ENCODE measurements at regions not wholly inside any gene's neighbourhood (a gene's known extent, or its start where the extent isn't known, plus 50 kb on each side); places are given as distances from the start of the nearest gene placed in this dataset.

DNA sequence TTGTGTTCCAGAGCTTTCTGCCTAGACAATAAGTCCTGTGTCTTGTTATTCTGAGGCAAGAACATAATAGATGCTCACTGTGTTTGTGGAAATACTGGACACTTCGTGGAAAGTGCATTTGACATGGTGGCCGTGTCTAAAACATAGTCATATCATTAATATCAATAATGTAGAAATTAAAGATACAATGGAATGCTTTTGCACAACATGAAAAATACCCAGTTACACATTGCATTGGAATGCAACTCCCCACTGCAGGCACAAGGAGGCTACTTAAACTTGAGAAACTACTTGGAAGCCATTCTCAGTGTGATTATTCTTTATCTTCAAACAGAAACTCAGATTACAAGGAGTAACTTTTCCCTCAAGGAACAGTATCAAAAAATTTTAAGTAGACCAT, 145.3 kb upstream of the ZNF462 start:
- DNase-seq (ENCODE audit: insufficient read length, low spot score) (peak; percentile 25), FAIRE-seq (no peak)

DNA sequence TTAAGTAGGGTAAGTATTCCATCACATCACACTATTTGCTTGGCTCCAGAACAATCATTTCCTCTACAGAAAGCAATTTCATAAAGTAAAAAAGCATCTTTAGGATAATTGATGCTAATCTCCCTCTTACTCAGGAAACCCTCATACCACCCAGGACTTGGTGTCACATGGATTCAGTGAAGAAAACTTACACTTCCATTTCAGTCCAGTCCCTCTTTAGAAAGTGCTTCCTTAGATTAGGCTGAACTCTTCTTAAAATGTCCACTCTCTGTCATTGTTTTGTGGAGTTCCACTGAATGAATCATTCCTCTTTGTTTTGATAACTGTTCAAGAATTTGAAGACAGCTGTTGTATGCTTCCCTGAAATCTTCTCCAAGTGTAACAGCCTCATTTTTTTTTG, 144.0 kb upstream of the ZNF462 start:
- DNase-seq (ENCODE audit: insufficient read length, low spot score) (peak; percentile 10), FAIRE-seq (no peak)

DNA sequence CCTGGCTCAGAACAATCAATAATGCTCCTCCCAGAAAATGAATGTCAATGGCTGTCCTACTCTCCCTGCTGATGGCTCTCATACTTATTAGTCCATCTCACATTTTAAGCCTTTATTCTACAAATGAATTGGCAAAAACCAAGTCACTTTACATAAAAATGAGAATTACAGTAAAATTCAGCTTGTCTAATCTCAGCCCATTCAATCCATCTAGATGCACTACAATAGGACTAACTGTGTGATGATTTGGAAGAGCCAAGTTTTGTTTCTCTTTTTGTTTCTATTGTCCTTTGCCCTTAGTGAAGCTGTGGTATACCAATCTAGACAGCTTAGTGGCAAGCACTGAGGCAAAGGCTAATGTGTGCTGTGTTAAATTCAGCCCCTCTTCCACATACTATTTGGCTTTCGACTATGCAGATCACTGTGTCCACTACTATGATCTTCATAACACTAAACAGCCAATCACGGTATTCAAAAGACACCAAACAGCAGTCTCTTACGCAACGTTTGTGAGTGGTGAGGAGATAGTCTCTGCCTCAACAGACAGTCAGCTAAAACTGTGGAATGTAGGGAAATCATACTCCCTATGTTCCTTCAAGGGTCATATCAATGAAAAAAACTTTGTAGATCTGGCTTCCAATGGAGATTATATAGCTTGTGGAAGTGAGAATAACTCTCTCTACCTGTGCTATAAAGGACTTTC, 140.8 kb upstream of the ZNF462 start:
- DNase-seq (ENCODE audit: insufficient read length, low spot score) (no peak), FAIRE-seq (no peak)

DNA sequence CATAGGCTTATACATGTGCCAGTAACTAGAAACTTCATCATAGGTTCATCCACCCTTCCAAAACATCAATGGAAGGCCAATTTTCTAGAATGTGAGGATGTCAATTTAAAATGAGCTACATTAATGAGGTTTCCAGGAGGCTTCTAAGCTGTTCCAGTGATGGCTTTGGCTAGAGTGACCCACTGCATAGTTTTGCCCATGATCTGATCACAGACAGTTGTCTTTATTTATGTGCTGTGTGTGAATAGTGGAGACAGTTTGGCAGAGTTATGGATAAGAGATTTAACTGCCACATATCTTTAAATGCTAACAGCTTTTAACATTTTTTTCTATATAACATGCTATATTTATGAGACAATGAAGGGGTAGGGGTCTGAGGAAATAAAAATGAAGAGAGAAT, 139.0 kb upstream of the ZNF462 start:
- DNase-seq (ENCODE audit: insufficient read length, low spot score) (no peak), FAIRE-seq (no peak)

DNA sequence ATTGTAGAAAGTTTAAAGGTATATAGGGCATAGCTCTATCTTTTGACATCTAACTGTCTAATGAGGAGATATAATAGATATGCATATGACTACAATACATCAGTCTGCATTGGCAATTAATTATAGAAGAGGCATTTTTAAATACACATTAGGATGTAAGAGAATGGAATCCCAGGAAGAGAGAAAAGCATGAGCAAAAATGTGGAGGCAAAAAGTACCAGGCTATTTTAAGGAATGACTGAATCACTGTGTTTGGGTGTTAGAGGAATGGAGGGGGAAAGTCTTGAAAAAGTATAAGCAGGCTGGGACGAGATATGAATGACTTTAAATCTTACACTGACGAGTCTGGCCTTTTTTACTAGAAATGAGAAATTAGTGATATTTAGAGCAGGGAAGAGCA, 138.4 kb upstream of the ZNF462 start:
- FAIRE-seq (no peak), DNase-seq (ENCODE audit: insufficient read length, low spot score) (no peak)

DNA sequence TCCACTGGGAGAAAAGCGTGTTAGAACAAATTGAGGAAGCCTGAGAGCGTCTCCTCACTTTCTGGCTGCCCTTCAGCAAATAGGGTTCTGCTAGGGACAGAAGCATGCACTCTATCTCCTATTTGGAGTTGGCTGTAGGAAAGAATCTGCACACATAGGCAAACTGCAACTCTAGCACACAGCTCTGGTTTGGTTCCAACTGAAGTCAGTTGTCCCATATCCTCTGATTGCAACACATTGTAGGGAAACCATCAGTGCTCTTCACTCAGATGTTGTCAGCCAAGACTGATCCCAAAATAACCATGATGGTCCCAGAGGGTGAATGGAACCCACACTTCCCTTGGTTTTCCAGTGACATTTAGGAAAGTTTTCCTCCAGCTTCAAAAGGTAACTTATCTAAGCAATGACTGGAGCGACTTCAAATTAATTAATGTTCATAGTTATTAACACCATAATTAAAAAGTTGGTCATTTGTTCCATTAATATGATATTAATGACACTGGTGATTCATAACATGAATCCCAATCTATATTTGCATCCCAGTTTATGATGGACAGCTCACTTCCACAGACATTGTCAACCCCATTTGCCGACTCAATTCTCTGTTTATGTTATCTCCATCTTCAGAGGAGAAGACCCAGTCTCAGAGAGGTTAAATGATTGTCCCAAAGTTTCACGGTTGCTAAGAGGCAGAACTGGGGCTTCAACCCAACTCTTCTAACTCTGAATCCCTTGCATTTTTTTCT, 136.7 kb upstream of the ZNF462 start:
- no peak for FAIRE-seq
- no peak for DNase-seq (ENCODE audit: insufficient read length, low spot score)

DNA sequence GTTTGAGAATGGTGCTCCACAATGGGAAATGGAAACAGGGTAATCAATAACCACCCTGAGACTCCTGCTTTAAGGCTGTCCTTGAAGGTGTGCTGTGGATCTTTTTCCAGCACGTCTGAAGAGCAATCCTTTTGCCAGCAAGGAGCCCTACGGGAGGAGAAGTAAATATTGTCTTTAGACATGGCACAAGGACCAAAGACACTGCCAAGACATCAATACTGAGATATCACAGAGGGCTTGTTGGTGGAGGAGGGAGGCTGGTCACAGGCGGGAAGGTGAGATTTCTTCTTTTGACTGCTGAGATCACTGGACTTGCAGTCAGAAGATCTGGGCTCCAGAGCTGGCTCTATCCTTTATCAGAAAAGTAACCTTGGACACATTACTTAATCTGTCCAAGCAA, 135.0 kb upstream of the ZNF462 start:
- FAIRE-seq: no peak
- DNase-seq (ENCODE audit: insufficient read length, low spot score): no peak

DNA sequence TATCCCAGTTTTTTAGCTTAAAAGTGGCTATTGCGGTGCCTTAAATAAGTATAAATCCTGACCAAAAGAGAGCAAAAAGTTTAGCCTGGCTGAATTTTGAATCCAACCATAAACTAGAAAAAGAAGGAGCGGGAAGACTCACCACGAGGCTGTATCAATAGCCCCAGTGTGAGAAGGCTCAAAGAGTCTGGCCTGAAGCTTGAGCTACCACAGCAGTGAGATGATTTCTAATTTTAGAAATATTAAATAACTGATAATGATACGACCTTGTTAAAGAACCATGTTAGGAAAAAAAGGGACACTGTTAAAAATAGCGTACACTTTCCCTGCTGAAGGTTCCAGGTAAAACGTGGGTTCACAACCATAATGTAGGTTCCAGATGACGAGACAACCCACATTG, 134.1 kb upstream of the ZNF462 start:
- no peak for DNase-seq (ENCODE audit: insufficient read length, low spot score)
- FAIRE-seq: no peak

DNA sequence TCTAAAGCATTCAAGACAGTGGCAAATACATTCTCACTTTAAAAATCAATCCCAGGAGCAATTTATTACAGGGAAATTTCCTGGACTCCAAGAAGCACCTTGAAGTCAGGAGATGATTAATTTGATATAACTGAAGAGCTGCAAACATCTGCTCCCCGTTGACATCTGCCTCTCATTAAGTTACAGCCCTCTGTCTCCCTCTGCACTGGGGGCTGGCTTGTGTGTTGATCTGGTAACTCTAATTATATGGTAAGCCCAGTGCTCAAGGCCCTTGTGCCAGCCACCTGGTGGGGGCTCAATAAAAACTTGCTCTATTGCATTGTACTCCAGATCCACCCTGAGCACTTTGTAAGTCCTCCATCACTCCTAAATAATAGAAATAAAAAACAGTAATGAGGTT, 131.1 kb upstream of the ZNF462 start:
- no peak for DNase-seq (ENCODE audit: insufficient read length, low spot score)
- FAIRE-seq: no peak

DNA sequence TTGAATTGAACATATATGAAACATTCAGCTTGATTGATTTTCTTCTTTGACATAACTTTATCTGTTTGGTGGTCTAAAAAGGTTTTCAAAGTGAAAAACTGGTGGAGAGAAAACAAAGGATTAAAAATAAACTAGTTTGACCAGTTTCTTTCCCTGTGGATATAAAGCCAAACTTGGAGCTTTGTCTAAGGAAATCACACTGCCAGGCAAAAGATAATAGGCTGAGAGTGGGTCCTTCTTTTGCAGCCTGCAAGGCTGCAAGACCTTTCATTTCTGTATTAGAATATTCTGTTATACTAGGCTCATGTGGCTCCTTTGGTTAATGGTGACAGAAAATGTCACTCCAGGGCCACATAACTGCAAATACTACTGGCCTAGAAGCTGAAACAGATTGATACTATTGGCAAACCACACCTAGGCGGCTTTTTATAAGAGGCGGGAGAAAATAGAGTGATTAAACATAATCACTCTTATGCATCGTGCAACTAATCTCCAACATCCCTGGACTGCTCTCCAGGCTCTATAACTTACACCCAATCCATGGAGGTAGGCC, 129.1 kb upstream of the ZNF462 start:
- no peak for DNase-seq (ENCODE audit: insufficient read length, low spot score)
- no peak for FAIRE-seq

DNA sequence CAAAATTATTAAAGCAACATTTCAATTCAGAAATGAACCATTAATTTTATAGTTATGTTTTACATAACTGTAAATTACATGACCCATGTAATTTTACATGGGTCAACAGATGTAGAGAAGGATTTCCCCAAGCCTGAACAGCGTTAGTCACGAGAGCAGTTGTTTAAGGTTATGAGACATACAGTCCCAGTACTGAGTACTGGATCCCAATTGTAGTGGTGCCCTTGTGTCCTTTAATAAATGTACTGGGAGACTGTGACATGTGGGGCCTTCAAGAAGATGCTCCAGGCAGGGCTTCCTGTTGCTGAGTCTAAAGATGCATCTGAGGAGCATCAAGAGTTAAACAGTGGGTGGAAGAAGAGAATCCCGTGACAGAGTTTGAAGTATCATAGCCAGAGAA, 125.5 kb upstream of the ZNF462 start:
- no peak for DNase-seq (ENCODE audit: insufficient read length, low spot score)
- FAIRE-seq: no peak

DNA sequence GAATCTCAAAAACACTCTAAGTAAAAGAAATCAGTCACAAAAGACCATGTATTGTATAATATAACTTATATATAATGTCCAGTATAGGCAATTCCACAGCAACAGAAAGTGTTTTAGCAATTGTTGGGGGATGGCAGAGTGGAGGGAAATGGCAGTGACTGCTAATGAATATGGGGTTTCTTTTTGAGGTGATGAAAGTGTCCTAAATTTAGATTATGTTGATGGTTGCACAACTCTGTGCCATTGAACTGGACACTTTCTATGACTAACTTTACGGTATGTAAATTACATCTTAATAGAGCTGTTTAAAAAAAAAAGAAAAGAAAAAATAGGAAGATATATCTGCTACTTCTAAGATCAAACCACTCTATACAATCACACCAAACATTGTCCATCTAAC, 124.9 kb upstream of the ZNF462 start:
- DNase-seq (ENCODE audit: insufficient read length, low spot score) (no peak), FAIRE-seq (no peak)

DNA sequence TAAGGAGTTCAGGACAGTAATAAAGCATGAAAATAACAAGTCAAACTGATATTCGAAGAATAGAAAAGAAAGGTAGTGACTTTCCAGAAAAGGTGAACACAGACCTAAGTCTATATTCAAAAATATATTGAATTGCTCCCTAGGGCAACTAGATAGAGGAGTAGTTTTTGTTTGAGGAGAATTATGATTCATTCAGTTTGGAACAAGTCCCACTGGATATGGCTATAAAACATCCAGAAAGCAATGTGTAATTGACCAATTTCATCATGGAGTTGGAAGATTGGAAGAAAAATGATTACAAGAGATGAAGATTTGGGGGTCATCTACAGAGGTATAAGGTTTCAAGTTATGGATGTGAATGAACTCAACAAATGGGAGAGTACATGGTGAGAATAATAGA, 117.5 kb upstream of the ZNF462 start:
- DNase-seq (ENCODE audit: insufficient read length, low spot score): no peak
- FAIRE-seq: no peak

DNA sequence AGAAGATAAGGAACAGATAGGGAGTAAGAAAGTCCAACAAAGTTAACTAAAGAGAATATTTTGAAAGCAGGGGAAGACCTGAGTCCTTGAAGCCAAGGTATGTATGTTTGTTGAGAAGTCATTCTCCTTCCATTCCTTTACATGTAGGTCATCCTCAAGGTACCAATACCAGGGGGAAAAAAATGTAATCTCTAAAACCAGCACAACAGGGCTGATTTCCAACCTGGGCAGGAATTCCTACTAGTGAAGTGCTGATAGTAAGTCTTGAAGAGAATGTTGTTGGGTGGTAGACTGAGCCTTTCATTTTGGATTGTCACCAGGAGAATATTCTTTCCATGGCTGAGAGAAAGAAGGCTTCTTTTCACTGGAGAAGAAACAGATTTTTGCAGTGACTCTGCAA, 117.1 kb upstream of the ZNF462 start:
- FAIRE-seq (no peak), DNase-seq (ENCODE audit: insufficient read length, low spot score) (no peak)

DNA sequence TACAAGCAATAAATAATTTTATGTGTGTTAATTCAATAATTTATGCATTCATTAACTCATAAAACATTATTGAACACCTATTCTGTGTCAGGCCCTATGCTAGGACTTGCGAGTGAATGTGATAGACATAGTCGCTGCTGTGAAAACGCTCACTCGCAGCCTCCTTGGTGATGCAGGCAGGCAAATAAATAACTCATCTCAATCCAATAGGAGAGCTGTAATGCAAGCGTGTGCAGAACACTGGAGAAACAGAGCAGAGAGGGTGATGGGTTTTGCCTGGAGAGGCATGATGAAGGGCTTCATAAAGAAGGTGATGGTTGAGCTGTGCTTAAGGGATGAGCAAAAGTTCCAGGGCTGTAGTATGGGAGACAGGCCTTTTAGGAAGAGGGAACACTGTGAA, 111.3 kb upstream of the ZNF462 start:
- FAIRE-seq: no peak

DNA sequence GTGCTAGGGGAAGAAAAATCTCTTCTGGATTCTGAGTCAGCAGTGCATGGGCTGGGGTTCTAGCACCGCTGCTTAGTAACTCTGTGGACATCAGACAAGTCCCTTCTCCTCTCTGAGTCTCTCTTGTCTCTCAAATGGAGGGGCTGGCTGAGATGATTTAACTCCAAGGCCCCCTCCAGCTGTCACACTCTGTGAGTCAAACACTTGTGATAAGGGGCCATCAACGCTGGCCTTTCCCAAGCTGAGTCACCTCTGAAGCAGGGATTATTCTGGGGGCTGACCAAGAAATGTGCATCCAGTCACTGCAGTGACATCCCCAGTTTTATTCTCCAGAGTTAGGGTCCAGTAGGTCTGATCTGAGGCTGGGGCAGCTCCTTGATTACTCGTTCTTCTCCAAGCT, 110.4 kb upstream of the ZNF462 start:
- no peak for FAIRE-seq
- peak; percentile 17 for DNase-seq (ENCODE audit: insufficient read length, low spot score)

More for the DNA sequence above, 111.3 kb upstream of the ZNF462 start:
- no peak for DNase-seq (ENCODE audit: insufficient read length, low spot score)

DNA sequence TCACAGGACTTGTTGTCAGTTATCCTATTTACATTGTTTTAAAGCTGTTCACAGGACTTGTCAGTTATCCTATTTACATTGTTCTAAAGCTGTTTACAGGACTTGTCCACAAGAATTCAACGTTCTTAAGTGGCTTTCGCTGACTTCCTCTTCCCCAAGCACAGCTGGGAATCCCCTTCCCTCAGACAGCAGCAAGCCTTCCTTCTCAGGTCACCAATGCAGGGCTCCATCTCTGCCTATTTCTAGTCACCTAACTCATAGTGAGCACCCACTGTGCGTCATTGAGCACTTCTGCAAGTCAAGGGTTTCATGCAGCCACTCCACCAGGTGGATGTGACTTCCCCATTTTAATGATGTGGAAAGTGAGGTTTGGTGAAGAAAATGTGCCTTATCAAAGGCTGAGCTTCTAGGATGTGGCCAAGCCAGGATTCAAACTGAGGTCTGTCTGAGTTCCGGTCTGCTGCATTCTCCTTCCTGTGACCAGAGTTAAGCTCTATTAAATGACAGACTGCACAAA, 109.8 kb upstream of the ZNF462 start:
- DNase-seq (ENCODE audit: insufficient read length, low spot score) (no peak), FAIRE-seq (peak; percentile 48)

DNA sequence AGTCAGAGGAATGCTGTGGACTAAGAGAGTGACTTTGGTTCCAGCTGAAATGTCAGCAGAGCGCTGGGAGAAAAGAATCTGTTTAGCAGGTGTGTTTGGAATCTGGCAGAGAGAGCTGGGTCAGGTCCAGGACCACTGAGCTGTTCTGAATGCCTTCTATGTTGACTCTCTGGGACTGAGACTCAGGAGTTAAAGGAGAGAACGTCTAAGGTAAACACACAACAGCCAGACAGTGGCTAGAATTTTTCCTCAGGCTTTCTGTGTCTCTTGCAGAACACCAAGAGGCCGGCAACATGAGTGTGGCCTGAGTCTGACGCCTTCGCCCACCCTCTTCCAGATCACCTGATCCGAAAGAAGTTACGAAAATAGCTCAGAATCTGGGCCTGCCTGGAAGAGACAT, 107.2 kb upstream of the ZNF462 start:
- FAIRE-seq (peak; percentile 42), DNase-seq (ENCODE audit: insufficient read length, low spot score) (no peak)

DNA sequence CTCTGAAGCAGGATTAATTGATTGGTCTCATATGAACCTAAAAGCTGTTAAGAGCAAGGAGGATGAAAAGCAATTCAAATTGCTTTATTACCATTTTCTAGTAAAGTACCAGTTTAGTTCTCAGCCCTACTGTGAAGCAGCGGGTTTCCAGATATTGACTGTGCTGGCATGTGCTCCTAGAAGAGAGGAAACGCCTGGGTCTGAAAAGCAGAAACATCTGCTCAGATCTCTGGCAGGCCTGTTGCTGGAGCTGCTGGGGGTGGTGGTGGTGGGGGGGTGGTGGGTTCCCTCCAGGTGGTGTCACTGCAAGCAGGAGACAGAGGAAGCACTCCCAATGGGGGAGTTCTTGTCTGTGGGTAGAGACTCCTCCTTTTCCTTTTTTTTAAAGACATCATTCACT, 105.5 kb upstream of the ZNF462 start:
- DNase-seq (ENCODE audit: insufficient read length, low spot score) (no peak), FAIRE-seq (no peak)

DNA sequence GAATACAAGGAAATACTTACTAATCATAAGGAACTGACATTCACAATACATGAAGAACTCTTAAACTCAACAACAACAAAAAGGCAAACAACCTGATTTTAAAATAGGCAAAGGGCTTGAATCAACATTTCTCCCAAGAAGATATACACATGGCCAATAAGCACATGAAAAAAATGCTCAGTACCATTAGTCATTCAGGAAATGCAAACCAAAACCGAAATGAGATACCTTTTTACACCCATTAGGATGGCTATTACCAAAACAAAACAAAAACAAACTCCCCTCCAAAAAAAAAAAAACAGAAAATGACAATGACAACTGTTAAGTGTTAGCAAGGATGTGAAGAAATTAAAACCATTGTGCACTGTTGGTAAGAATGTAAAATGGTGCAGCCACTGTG, 104.1 kb upstream of the ZNF462 start:
- DNase-seq (ENCODE audit: insufficient read length, low spot score) (no peak), FAIRE-seq (no peak)

DNA sequence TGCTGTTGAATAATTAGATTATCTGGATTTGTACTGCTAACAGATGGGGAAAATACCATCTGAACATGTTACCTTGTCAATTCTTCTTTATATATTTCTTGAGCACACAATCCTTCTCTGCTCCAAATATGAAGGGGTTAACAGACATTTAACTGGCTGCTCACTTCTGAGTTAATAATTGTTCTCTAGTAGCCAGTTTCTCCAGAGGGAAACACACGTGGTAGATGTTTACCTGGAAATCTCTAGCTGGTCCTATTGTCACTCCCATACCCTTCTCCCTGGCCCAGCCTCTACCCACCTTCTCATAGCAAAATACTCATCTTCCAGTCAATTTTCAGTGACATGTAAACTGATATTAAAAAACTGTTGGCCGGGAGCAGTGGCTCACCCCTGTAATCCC, 101.5 kb upstream of the ZNF462 start:
- DNase-seq (ENCODE audit: insufficient read length, low spot score): no peak
- FAIRE-seq: no peak

DNA sequence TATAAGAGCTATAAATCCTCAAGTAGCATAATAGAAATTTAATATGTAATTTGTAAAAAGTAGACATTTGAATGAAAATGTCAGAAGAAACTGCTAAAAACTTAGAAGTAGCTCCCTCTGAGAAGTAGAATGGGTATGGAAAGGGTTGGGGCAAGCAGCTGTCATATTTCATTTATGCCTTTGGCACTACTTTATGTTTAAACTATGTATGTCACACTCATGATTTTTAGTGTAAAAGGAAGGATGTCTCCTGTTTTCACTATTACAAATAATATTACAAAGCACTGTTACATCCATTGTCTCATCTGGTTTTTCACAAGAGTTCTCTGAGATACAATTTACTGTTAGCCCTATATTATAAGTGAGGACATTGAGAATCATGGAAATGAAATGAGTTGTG, 96.3 kb upstream of the ZNF462 start:
- FAIRE-seq: no peak
- DNase-seq (ENCODE audit: insufficient read length, low spot score): no peak
